ENCODE measurements at regions not wholly inside any gene's neighbourhood (a gene's known extent, or its start where the extent isn't known, plus 50 kb on each side); places are given as distances from the start of the nearest gene placed in this dataset.
"Not testable (repeated sequence)": the region's sequence is repeated elsewhere in the genome, so short reads cannot be mapped to it uniquely, and the experiment has no call there.

GRCh38 chr2:87537251-87537671 is 210.6 kb upstream of the PLGLB2 start:
- H3K9me3 ChIP-seq; H3K4me3 ChIP-seq; DNase-seq (ENCODE audit: low spot score); ATAC-seq (ENCODE audit: insufficient number of reproducible peaks, low FRiP score, low read depth); H3K36me3 ChIP-seq; H3K27ac ChIP-seq; H3K4me1 ChIP-seq (ENCODE audit: control insufficient read depth in 1 of 2, low read depth in 2 of 2); H3K27me3 ChIP-seq (replicated peaks; ENCODE audit: insufficient read depth): not testable (repeated sequence)

- H3K36me3 ChIP-seq; DNase-seq (ENCODE audit: low spot score); ATAC-seq (ENCODE audit: insufficient number of reproducible peaks, low FRiP score, low read depth); H3K27ac ChIP-seq; H3K27me3 ChIP-seq (replicated peaks; ENCODE audit: insufficient read depth); H3K9me3 ChIP-seq; H3K4me3 ChIP-seq; H3K4me1 ChIP-seq (ENCODE audit: control insufficient read depth in 1 of 2, low read depth in 2 of 2): not testable (repeated sequence)
Observed at GRCh38 chr2:87538268-87538667, 209.6 kb upstream of the PLGLB2 start.

GRCh38 chr2:87539151-87539943 is 208.5 kb upstream of the PLGLB2 start:
- not testable (repeated sequence) for H3K27ac ChIP-seq; H3K9me3 ChIP-seq; H3K27me3 ChIP-seq (replicated peaks; ENCODE audit: insufficient read depth); ATAC-seq (ENCODE audit: insufficient number of reproducible peaks, low FRiP score, low read depth); H3K4me3 ChIP-seq; H3K36me3 ChIP-seq; DNase-seq (ENCODE audit: low spot score); H3K4me1 ChIP-seq (ENCODE audit: control insufficient read depth in 1 of 2, low read depth in 2 of 2)

- not testable (repeated sequence) for H3K27me3 ChIP-seq (replicated peaks; ENCODE audit: insufficient read depth); H3K27ac ChIP-seq; H3K4me1 ChIP-seq (ENCODE audit: control insufficient read depth in 1 of 2, low read depth in 2 of 2); DNase-seq (ENCODE audit: low spot score); H3K9me3 ChIP-seq; ATAC-seq (ENCODE audit: insufficient number of reproducible peaks, low FRiP score, low read depth); H3K36me3 ChIP-seq; H3K4me3 ChIP-seq
Observed at GRCh38 chr2:87540242-87540641, 207.6 kb upstream of the PLGLB2 start.

- H3K27me3 ChIP-seq (replicated peaks; ENCODE audit: insufficient read depth); H3K9me3 ChIP-seq; ATAC-seq (ENCODE audit: insufficient number of reproducible peaks, low FRiP score, low read depth); DNase-seq (ENCODE audit: low spot score); H3K4me3 ChIP-seq; H3K4me1 ChIP-seq (ENCODE audit: control insufficient read depth in 1 of 2, low read depth in 2 of 2); H3K36me3 ChIP-seq; H3K27ac ChIP-seq: not testable (repeated sequence)
Observed at GRCh38 chr2:87542599-87543174, 205.2 kb upstream of the PLGLB2 start.

GRCh38 chr2:87543797-87544196 is 204.1 kb upstream of the PLGLB2 start:
- H3K27me3 ChIP-seq (replicated peaks; ENCODE audit: insufficient read depth); H3K9me3 ChIP-seq; DNase-seq (ENCODE audit: low spot score); H3K27ac ChIP-seq; H3K4me3 ChIP-seq; ATAC-seq (ENCODE audit: insufficient number of reproducible peaks, low FRiP score, low read depth); H3K36me3 ChIP-seq; H3K4me1 ChIP-seq (ENCODE audit: control insufficient read depth in 1 of 2, low read depth in 2 of 2): not testable (repeated sequence)

- not testable (repeated sequence) for DNase-seq (ENCODE audit: low spot score); H3K27me3 ChIP-seq (replicated peaks; ENCODE audit: insufficient read depth); H3K27ac ChIP-seq; ATAC-seq (ENCODE audit: insufficient number of reproducible peaks, low FRiP score, low read depth); H3K4me3 ChIP-seq; H3K9me3 ChIP-seq; H3K36me3 ChIP-seq; H3K4me1 ChIP-seq (ENCODE audit: control insufficient read depth in 1 of 2, low read depth in 2 of 2)
Observed at GRCh38 chr2:87547106-87547505, 200.8 kb upstream of the PLGLB2 start.

- not testable (repeated sequence) for H3K9me3 ChIP-seq; H3K27me3 ChIP-seq (replicated peaks; ENCODE audit: insufficient read depth); H3K4me1 ChIP-seq (ENCODE audit: control insufficient read depth in 1 of 2, low read depth in 2 of 2); DNase-seq (ENCODE audit: low spot score); H3K4me3 ChIP-seq; H3K36me3 ChIP-seq; H3K27ac ChIP-seq; ATAC-seq (ENCODE audit: insufficient number of reproducible peaks, low FRiP score, low read depth)
Observed at GRCh38 chr2:87547966-87548365, 199.9 kb upstream of the PLGLB2 start.

GRCh38 chr2:87548681-87549536 is 199.0 kb upstream of the PLGLB2 start:
- not testable (repeated sequence) for H3K27ac ChIP-seq; ATAC-seq (ENCODE audit: insufficient number of reproducible peaks, low FRiP score, low read depth); H3K4me3 ChIP-seq; H3K27me3 ChIP-seq (replicated peaks; ENCODE audit: insufficient read depth); H3K36me3 ChIP-seq; H3K9me3 ChIP-seq; DNase-seq (ENCODE audit: low spot score); H3K4me1 ChIP-seq (ENCODE audit: control insufficient read depth in 1 of 2, low read depth in 2 of 2)

GRCh38 chr2:87549561-87550202 is 198.2 kb upstream of the PLGLB2 start:
- not testable (repeated sequence) for H3K36me3 ChIP-seq; H3K27me3 ChIP-seq (replicated peaks; ENCODE audit: insufficient read depth); H3K9me3 ChIP-seq; H3K4me3 ChIP-seq; DNase-seq (ENCODE audit: low spot score); H3K4me1 ChIP-seq (ENCODE audit: control insufficient read depth in 1 of 2, low read depth in 2 of 2); ATAC-seq (ENCODE audit: insufficient number of reproducible peaks, low FRiP score, low read depth); H3K27ac ChIP-seq

GRCh38 chr2:87554678-87555077 is 193.2 kb upstream of the PLGLB2 start:
- ATAC-seq (ENCODE audit: insufficient number of reproducible peaks, low FRiP score, low read depth); DNase-seq (ENCODE audit: low spot score); H3K27ac ChIP-seq; H3K9me3 ChIP-seq; H3K36me3 ChIP-seq; H3K27me3 ChIP-seq (replicated peaks; ENCODE audit: insufficient read depth); H3K4me3 ChIP-seq; H3K4me1 ChIP-seq (ENCODE audit: control insufficient read depth in 1 of 2, low read depth in 2 of 2): not testable (repeated sequence)

GRCh38 chr2:87555082-87555481 is 192.8 kb upstream of the PLGLB2 start:
- not testable (repeated sequence) for H3K9me3 ChIP-seq; H3K36me3 ChIP-seq; H3K27me3 ChIP-seq (replicated peaks; ENCODE audit: insufficient read depth); H3K4me3 ChIP-seq; H3K4me1 ChIP-seq (ENCODE audit: control insufficient read depth in 1 of 2, low read depth in 2 of 2); H3K27ac ChIP-seq; ATAC-seq (ENCODE audit: insufficient number of reproducible peaks, low FRiP score, low read depth); DNase-seq (ENCODE audit: low spot score)

Data from thoracic aorta (tissue), 2 donors.